ENCODE measurements at regions not wholly inside any gene's neighbourhood (a gene's known extent, or its start where the extent isn't known, plus 50 kb on each side); places are given as distances from the start of the nearest gene placed in this dataset.
A peak's percentile ranks its signal among the peaks of the same experiment; 100 is the strongest.

DNA sequence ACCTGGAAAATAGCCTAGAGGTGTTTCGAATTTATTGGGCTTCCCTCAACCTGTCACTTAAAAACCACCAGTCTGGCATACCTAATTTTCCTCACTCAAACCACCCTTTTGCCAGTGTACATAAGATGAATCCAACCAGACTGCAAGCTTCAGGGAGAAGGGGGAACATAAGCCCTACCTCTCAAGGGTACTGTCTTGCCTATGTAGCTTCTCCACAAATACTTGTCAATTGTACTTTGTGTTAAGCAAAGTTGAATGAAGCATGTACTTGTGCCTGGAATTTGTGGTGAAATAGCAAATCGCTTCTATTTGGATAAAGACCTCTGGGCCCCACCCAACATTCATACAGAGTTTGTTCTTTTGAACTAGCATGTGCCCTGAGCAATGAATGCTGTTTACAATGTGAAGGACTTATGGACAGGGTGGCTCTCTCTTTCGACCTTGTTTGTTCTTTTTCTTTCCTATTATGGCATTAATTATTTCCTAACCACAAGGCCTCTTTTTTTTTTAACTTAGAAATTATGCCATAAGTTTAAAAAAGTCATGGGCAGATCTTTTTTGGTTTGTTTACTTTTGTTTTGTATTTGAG lies 580.2 kb downstream of the EBF1 start (continued):
- TF ChIP-seq, protein P1, sequence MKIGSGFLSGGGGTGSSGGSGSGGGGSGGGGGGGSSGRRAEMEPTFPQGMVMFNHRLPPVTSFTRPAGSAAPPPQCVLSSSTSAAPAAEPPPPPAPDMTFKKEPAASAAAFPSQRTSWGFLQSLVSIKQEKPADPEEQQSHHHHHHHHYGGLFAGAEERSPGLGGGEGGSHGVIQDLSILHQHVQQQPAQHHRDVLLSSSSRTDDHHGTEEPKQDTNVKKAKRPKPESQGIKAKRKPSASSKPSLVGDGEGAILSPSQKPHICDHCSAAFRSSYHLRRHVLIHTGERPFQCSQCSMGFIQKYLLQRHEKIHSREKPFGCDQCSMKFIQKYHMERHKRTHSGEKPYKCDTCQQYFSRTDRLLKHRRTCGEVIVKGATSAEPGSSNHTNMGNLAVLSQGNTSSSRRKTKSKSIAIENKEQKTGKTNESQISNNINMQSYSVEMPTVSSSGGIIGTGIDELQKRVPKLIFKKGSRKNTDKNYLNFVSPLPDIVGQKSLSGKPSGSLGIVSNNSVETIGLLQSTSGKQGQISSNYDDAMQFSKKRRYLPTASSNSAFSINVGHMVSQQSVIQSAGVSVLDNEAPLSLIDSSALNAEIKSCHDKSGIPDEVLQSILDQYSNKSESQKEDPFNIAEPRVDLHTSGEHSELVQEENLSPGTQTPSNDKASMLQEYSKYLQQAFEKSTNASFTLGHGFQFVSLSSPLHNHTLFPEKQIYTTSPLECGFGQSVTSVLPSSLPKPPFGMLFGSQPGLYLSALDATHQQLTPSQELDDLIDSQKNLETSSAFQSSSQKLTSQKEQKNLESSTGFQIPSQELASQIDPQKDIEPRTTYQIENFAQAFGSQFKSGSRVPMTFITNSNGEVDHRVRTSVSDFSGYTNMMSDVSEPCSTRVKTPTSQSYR (CRISPR knock-in tag; IDR thresholded peaks at IDR 0.05; ENCODE audit: borderline replicate concordance) = 0 out of 2 replicates have a peak, but pooled peaks have one; percentile 32
- TF ChIP-seq TRIM24 (CRISPR knock-in tag; IDR thresholded peaks at IDR 0.05) (no peak), MED13 (CRISPR knock-in tag; IDR thresholded peaks at IDR 0.05) (0 out of 2 replicates have a peak, but pooled peaks have one; percentile 43), ZNF138 (CRISPR knock-in tag; IDR thresholded peaks at IDR 0.05; ENCODE audit: low read depth) (no peak), ZNF709 (CRISPR knock-in tag; IDR thresholded peaks at IDR 0.05) (no peak), ELF3 (CRISPR knock-in tag; IDR thresholded peaks at IDR 0.05) (peak; percentile 49; the same call in 1 of the 2 replicates), GATAD2A (CRISPR knock-in tag; IDR thresholded peaks at IDR 0.05) (peak; percentile 80), SYNCRIP (IDR thresholded peaks at IDR 0.05; ENCODE audit: insufficient read depth, low read depth, low read length) (no peak), SP140L (CRISPR knock-in tag; IDR thresholded peaks at IDR 0.05; ENCODE audit: borderline replicate concordance) (no peak)
- TF ChIP-seq, protein P2, sequence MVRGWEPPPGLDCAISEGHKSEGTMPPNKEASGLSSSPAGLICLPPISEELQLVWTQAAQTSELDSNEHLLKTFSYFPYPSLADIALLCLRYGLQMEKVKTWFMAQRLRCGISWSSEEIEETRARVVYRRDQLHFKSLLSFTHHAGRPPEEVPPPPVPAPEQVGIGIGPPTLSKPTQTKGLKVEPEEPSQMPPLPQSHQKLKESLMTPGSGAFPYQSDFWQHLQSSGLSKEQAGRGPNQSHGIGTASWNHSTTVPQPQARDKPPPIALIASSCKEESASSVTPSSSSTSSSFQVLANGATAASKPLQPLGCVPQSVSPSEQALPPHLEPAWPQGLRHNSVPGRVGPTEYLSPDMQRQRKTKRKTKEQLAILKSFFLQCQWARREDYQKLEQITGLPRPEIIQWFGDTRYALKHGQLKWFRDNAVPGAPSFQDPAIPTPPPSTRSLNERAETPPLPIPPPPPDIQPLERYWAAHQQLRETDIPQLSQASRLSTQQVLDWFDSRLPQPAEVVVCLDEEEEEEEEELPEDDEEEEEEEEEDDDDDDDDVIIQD (CRISPR knock-in tag; IDR thresholded peaks at IDR 0.05; ENCODE audit: low read depth) = peak; percentile 69; the same call in 1 of the 2 replicates
- TF ChIP-seq, protein P3, sequence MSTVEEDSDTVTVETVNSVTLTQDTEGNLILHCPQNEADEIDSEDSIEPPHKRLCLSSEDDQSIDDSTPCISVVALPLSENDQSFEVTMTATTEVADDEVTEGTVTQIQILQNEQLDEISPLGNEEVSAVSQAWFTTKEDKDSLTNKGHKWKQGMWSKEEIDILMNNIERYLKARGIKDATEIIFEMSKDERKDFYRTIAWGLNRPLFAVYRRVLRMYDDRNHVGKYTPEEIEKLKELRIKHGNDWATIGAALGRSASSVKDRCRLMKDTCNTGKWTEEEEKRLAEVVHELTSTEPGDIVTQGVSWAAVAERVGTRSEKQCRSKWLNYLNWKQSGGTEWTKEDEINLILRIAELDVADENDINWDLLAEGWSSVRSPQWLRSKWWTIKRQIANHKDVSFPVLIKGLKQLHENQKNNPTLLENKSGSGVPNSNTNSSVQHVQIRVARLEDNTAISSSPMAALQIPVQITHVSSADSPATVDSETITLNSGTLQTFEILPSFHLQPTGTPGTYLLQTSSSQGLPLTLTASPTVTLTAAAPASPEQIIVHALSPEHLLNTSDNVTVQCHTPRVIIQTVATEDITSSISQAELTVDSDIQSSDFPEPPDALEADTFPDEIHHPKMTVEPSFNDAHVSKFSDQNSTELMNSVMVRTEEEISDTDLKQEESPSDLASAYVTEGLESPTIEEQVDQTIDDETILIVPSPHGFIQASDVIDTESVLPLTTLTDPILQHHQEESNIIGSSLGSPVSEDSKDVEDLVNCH (CRISPR knock-in tag; IDR thresholded peaks at IDR 0.05) = no peak
- TF ChIP-seq, protein P4, sequence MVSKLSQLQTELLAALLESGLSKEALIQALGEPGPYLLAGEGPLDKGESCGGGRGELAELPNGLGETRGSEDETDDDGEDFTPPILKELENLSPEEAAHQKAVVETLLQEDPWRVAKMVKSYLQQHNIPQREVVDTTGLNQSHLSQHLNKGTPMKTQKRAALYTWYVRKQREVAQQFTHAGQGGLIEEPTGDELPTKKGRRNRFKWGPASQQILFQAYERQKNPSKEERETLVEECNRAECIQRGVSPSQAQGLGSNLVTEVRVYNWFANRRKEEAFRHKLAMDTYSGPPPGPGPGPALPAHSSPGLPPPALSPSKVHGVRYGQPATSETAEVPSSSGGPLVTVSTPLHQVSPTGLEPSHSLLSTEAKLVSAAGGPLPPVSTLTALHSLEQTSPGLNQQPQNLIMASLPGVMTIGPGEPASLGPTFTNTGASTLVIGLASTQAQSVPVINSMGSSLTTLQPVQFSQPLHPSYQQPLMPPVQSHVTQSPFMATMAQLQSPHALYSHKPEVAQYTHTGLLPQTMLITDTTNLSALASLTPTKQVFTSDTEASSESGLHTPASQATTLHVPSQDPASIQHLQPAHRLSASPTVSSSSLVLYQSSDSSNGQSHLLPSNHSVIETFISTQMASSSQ (IDR thresholded peaks at IDR 0.05; ENCODE audit: low read depth) = peak; percentile 48; the same call in 1 of the 2 replicates
- TF ChIP-seq, protein P4 (CRISPR knock-in tag; IDR thresholded peaks at IDR 0.05; ENCODE audit: borderline replicate concordance) = peak; percentile 37; the same call in 1 of the 2 replicates
- TF ChIP-seq, protein P5, sequence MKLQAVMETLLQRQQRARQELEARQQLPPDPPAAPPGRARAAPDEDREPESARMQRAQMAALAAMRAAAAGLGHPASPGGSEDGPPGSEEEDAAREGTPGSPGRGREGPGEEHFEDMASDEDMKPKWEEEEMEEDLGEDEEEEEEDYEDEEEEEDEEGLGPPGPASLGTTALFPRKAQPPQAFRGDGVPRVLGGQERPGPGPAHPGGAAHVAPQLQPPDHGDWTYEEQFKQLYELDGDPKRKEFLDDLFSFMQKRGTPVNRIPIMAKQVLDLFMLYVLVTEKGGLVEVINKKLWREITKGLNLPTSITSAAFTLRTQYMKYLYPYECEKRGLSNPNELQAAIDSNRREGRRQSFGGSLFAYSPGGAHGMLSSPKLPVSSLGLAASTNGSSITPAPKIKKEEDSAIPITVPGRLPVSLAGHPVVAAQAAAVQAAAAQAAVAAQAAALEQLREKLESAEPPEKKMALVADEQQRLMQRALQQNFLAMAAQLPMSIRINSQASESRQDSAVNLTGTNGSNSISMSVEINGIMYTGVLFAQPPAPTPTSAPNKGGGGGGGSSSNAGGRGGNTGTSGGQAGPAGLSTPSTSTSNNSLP (IDR thresholded peaks at IDR 0.05; ENCODE audit: low read depth, low read length) = peak; percentile 69
